Thyroid gland (tissue), 4 donors: ENCODE measurements at regions not wholly inside any gene's neighbourhood (a gene's known extent, or its start where the extent isn't known, plus 50 kb on each side); places are given as distances from the start of the nearest gene placed in this dataset.

Experiments
- DNase-seq, 2 donors: peaks; one replicate each; pipeline ENCODE4 v3.0.0-alpha.2; 2019
- H3K27ac ChIP-seq, 3 donors: fragments of 200-600 bp; sonication (generic); 1 replicate in 2 of 3; 2 replicates in 1 of 3; pipeline ENCODE4 v1.5.1; 2016 to 2019; ENCODE audit warnings: mild to moderate bottlenecking in 1 of 3, moderate library complexity in 1 of 3
- H3K27me3 ChIP-seq: fragments of 200-600 bp; sonication (generic); one replicate; pipeline ENCODE4 v1.5.1; 2019
- H3K36me3 ChIP-seq, 2 donors: fragments of 200-600 bp; sonication (generic); one replicate each; pipeline ENCODE4 v1.5.1; 2016 to 2019
- H3K4me1 ChIP-seq, 2 donors: fragments of 200-600 bp; sonication (generic); one replicate each; pipeline ENCODE4 v1.5.1; 2017 to 2019
- H3K4me3 ChIP-seq, 3 donors: fragments of 200-600 bp; sonication (generic); replicated peaks in 1 of 3; 1 replicate in 2 of 3; 2 replicates in 1 of 3; pipeline ENCODE4 v1.5.1; 2016; ENCODE audit warnings: mild to moderate bottlenecking in 1 of 3
- H3K9me3 ChIP-seq: fragments of 200-600 bp; sonication (generic); one replicate; pipeline ENCODE4 v1.5.1; 2017
- POLR2A ChIP-seq, 2 donors: fragments of 450-650 bp; IDR thresholded peaks; one replicate each; pipeline ENCODE4 v1.6.1; 2017; ENCODE audit warnings: antibody characterized with exemption in 2 of 2, mild to moderate bottlenecking in 2 of 2, moderate library complexity in 1 of 2
- WGBS, 2 donors: methylation state at CpG; one replicate each; pipeline ENCODE4 v1.1.5; 2017; 5-methylcytosine and 5-hydroxymethylcytosine counted together
- intact Hi-C: fragments of 100-400 bp; cut with DNase I; formaldehyde crosslinking; loops from one replicate; pipeline ENCODE4 v1.15.1; 2023
- TF ChIP-seq, protein P1 (sequence below), 6 experiments: fragments of 200-600 bp in 3 of 6; fragments of 450-650 bp in 3 of 6; sonication (generic) in 3 of 6; IDR thresholded peaks; one replicate each; pipeline ENCODE4 v1.5.1; 2016 to 2019; ENCODE audit warnings: antibody characterized with exemption in 6 of 6, mild to moderate bottlenecking in 2 of 6, inconsistent platforms in 1 of 6, moderate library complexity in 1 of 6

DNA sequence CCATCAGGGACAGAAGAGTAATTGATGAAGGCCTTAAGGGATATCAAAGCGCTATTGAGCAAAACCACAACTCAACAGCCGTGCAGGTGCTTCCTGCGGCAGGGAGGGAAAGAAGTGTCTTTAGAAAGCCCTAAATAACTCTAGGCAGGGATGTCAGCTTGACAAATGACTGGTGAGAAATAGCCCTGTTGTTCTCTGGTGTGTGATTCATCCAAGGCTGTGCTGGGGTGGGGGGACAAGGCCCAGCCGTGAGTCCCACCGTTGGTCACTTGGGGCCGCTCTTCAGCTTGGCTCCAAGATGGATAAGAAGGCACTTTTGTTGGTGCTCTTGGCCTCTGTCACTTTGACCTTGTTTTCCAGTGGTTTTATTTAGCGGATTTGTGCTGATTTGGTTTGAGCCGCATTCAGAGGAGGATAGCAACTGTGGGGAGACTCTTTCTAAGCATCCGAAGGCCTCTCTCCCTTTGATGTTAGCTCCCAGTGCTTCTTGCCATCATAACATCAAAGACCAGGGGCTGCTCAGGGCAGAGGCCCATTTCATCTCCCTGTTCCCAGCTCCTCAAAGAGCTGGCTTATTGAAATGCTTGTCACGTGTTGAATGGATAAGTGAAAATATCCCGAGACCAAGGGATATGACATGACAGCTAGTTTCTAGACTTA lies 130.3 kb upstream of the SERP2 start:
- WGBS, 2 donors = 68 to 72% methylated on average over 11 of the region's 11 CpGs
- H3K4me1 ChIP-seq = peaks cover 2% of the 10 kb centered on the region in 2 donors
- no peak for DNase-seq
- H3K9me3 ChIP-seq = no peaks in the 10 kb centered on the region
- H3K27me3 ChIP-seq = no peaks in the 10 kb centered on the region
- H3K4me3 ChIP-seq = no peak overlapping the region
- TF ChIP-seq, protein P1, sequence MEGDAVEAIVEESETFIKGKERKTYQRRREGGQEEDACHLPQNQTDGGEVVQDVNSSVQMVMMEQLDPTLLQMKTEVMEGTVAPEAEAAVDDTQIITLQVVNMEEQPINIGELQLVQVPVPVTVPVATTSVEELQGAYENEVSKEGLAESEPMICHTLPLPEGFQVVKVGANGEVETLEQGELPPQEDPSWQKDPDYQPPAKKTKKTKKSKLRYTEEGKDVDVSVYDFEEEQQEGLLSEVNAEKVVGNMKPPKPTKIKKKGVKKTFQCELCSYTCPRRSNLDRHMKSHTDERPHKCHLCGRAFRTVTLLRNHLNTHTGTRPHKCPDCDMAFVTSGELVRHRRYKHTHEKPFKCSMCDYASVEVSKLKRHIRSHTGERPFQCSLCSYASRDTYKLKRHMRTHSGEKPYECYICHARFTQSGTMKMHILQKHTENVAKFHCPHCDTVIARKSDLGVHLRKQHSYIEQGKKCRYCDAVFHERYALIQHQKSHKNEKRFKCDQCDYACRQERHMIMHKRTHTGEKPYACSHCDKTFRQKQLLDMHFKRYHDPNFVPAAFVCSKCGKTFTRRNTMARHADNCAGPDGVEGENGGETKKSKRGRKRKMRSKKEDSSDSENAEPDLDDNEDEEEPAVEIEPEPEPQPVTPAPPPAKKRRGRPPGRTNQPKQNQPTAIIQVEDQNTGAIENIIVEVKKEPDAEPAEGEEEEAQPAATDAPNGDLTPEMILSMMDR (IDR thresholded peaks at IDR 0.05) = peak in 2 of 6 experiments; percentile 2 to 6
- TF ChIP-seq POLR2A (IDR thresholded peaks at IDR 0.05) = no peak
- intact Hi-C loops = no loop called here
- peak overlapping the region in 1 of 3 donors; percentile 17 for H3K27ac ChIP-seq
- H3K36me3 ChIP-seq = no peaks in the 10 kb centered on the region

DNA sequence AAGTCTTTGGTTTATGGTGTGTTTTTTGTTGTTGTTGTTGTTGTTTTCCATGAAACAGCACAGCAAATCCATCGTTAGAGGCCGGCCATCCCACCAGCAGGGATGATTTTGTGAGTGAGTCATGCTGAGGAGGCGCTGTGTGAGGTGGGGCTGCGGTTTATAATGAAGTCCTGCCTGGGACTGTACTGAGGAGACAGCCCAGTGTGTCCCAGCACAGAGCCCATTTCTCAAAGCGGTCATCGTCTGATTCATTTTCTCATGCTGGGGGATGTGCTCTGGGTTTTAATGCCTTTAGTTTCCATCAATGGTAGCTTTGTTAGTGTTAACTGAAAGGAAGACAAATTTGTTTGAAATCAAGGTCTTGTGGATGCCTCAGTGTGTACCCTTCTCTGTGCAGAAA lies 129.3 kb upstream of the SERP2 start:
- H3K9me3 ChIP-seq = no peaks in the 10 kb centered on the region
- 80% methylated on average over 6 of the region's 6 CpGs for WGBS, 2 donors
- peaks cover under 1 to 6% of the 10 kb centered on the region in 2 donors for H3K4me1 ChIP-seq
- no peaks in the 10 kb centered on the region for H3K27me3 ChIP-seq
- H3K27ac ChIP-seq = no peak overlapping the region
- H3K36me3 ChIP-seq = no peaks in the 10 kb centered on the region
- no peak for DNase-seq
- intact Hi-C loops = no loop called here
- TF ChIP-seq, protein P1 (IDR thresholded peaks at IDR 0.05) = no peak
- TF ChIP-seq POLR2A (IDR thresholded peaks at IDR 0.05) = no peak
- no peak overlapping the region for H3K4me3 ChIP-seq

DNA sequence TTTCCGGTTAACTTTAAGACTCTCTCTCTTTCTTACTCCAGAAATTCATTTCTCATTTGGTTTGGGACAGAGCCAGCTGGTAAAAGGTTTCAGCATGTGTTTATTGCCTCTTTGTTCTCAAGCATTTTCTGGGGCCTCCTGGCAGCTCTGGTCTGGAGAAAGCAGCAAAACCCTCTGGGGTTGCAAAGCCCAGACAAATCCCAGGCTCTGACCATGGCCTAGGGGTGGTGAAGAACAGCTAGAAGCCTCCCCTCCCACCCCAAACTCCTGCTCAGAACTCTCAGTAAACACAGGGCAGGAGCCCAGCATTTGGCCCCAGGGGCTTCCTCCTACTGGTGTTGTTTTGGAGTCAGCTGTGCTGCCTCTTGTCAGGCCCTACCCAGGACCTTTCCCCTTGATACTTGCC lies 124.2 kb upstream of the SERP2 start:
- peak in 1 of 2 donors; percentile 25 for DNase-seq
- Histone ChIP-seq H3K27me3 (no peaks in the 10 kb centered on the region), H3K36me3 (no peaks in the 10 kb centered on the region), H3K27ac (peak overlapping the region in 2 of 3 donors; percentile 30 to 37), H3K4me3 (no peak overlapping the region), H3K4me1 (peaks cover 7 to 15% of the 10 kb centered on the region in 2 donors), H3K9me3 (no peaks in the 10 kb centered on the region)
- intact Hi-C loops = no loop called here
- no peak for TF ChIP-seq POLR2A (IDR thresholded peaks at IDR 0.05)
- TF ChIP-seq, protein P1 (IDR thresholded peaks at IDR 0.05) = no peak
- 54 to 64% methylated on average over 1 of the region's 1 CpG for WGBS, 2 donors

DNA sequence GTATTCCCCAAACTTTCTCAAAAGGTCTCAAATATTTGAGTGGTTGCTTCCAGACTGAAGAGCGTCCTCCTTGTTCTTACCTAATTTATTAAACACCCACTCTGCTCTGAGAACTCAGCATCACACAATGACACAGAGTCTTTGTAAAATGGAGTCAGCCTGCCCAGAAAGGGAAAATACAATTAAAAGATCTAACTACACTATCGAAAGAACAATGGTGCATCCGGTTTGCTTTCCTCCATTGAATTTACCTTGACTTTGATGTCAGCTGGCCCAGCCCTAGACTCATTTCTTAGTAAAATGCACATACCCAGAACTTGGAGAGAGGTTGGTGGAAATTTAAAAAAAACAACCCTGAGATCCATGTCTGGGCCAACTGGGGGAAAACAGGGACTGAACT lies 120.7 kb upstream of the SERP2 start:
- Histone ChIP-seq H3K36me3 (no peaks in the 10 kb centered on the region), H3K4me1 (peaks cover 7 to 15% of the 10 kb centered on the region in 2 donors), H3K9me3 (no peaks in the 10 kb centered on the region), H3K4me3 (no peak overlapping the region), H3K27ac (no peak overlapping the region), H3K27me3 (no peaks in the 10 kb centered on the region)
- no peak for DNase-seq
- 86 to 94% methylated on average over 3 of the region's 3 CpGs for WGBS, 2 donors
- no peak for TF ChIP-seq POLR2A (IDR thresholded peaks at IDR 0.05)
- TF ChIP-seq, protein P1 (IDR thresholded peaks at IDR 0.05) = no peak
- intact Hi-C loops = no loop called here

DNA sequence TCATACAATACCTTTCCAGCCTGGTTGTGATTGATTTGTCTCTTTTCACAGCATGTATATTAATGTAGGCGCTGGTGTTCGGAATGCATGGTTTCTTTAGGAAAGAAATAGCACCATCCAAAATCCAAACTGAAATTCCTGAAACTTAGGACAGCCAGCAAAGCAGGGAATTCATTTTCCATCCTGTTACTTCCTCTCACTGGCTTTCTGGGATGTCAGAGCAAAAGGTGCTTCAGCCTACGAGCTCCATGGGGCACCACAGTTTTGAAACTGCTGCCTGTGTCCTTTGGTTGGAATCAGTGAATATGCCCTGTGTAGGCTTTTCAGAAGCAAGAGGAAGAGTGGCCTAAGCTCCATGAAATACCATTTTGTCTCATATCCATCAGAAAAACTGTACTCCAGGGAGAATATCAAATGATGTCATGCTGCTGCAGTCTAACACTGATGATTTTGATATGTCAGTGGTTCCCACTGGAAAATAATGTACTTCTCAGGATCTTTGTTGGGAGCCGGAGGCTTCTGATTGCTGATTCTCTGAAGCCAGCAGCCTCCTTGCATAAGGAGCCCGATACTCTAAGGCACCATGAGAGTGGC lies 117.8 kb upstream of the SERP2 start:
- TF ChIP-seq POLR2A (IDR thresholded peaks at IDR 0.05) = no peak
- TF ChIP-seq, protein P1 (IDR thresholded peaks at IDR 0.05) = no peak
- H3K9me3 ChIP-seq = no peaks in the 10 kb centered on the region
- no peak overlapping the region for H3K27ac ChIP-seq
- intact Hi-C loops = no loop called here
- H3K4me3 ChIP-seq = no peak overlapping the region
- DNase-seq = no peak
- H3K36me3 ChIP-seq = no peaks in the 10 kb centered on the region
- no peaks in the 10 kb centered on the region for H3K27me3 ChIP-seq
- no peaks in the 10 kb centered on the region for H3K4me1 ChIP-seq
- WGBS, 2 donors = 95 to 96% methylated on average over 5 of the region's 5 CpGs
